ENCODE measurements at regions not wholly inside any gene's neighbourhood (a gene's known extent, or its start where the extent isn't known, plus 50 kb on each side); places are given as distances from the start of the nearest gene placed in this dataset.
"Not testable (repeated sequence)": the region's sequence is repeated elsewhere in the genome, so short reads cannot be mapped to it uniquely, and the experiment has no call there.

- no peak for DNase-seq
These were observed 633.7 kb downstream of the MECOM start for GRCh38 chr3:169029674-169030285.

DNA sequence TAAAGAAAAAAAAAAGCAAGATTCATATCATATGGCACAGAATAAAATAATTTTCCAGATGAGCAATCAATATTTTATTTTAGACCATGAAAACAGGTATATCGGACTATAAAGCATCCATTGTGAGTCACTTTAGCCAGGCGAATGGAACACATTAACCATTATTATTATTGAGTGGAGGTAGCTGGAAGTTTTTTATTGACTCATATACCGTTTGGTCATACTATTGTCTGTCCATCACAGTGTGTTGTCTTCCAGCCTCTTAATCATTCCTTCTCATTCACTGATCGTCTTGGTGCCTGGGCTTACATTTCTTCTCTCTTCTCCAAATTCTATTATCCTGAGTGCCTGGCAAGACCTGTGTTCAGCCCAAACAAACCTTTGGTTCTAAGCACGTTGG, 634.8 kb downstream of the MECOM start:
- no peak for DNase-seq

DNA sequence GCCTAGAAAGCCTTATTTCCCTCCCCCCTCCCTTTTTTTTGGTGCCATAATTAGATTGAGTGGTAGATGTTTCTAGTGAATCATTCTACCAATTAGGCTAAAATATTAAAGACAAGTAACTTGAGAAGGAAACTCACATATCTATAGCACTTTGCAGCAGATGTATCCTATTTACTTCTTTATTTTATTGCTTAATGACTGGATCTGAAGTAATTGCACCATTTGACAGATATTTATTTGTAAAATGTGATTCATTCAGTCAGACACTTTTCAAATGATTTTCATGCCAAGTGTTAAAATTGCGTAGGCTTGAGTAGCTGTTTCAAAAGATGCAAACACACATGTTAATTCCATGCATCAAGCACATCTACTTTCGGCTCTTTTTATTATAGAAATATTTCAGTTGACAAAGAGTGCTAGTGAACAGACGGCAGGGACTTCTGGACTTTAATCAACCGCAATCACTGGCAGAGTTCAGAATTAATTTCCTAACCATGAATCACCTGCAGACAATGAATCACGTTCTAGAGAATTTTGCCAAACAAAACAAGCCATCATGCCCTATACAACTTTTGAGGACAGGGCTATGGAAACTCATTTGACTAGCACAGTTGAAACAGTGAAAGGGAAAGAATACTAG, 636.8 kb downstream of the MECOM start:
- DNase-seq: no peak

- no peak for DNase-seq
These were observed 641.1 kb downstream of the MECOM start for GRCh38 chr3:169022457-169022856.

GRCh38 chr3:169020371-169020770, 643.1 kb downstream of the MECOM start:
- no peak for DNase-seq

DNA sequence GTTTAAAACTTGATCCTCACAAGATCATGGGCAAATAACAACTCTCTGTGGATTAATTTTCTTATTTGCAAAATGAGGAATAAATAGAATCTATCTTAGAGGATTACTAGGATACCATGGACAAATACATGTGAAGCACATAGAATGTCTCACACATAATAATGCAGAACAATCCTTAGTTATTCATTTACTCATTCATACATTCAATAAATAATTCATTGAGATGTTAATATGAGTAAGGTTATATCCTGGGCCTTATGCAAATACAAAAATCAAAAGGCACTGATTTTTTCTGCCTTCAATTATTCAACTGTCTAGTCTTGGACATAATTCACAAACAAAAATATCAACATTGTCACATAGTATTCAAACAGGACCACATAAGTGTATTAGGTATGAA, 654.1 kb downstream of the MECOM start:
- DNase-seq: no peak

DNA sequence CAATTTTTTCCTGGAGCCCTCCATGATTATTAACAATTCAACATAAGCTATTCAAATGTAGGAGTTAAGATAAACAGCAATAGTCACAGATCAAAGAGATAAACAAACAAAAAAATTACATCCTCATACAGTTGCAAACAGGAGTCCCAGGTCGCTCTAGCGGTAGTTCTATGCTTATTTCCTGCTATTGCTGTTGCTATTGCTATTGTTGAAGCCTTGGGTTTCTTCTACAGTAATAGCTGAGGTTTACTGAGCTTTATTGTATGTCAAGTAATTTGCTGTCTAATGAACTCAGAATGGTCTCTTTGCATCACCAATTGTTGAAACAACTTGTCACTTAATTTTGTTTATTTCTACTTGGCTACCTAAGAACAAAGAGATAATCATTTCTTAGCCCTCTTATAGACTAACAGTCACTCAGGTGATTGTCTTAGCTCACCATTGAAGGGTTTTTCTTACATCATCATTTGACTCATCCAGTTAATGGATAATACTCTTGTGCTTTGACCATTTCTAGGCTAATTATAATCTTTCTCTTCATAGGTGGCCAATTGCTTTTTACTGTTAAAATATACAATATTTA, 654.6 kb downstream of the MECOM start:
- no peak for DNase-seq

DNA sequence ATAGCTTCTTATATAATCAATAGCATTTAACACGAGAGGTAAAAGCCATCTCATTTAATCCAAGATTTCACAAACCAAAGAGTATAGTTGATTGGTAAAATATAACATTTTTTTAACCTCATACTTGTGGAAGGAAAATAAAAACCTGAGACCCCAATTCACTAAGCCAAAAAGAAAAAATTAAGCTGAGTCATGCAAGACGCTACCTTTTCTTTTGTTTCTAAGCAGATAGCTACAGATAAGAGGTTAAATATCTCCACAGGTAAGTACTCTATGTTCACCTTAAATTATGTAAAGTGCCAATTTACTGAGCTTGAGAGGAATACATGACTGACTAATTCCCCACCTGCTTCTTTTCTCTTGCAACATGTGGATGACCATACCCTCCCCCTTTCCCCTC, 656.4 kb downstream of the MECOM start:
- no peak for DNase-seq

GRCh38 chr3:169006398-169006797, 657.1 kb downstream of the MECOM start:
- not testable (repeated sequence) for DNase-seq

GRCh38 chr3:169002689-169003088, 660.8 kb downstream of the MECOM start:
- DNase-seq: no peak

- no peak for DNase-seq
These were observed 664.7 kb downstream of the MECOM start for GRCh38 chr3:168998792-168999191.

DNA sequence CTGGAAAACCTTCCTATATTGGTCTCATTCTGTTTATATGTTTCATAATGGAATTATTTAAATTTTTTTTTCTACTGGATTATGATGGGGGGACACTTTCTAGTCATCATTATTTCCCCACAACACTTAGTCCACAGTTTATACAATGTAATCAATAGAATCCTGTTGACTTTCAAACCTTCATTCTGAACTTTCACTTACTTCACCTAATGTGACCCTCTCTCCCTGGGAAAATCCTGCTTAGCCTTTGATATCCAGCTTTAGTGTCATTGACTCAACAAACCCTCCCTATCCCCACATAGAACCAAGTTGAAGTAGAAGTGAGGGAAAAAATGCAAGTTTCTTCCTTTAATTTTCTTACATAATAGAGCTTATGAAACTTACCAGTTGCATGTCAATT, 666.0 kb downstream of the MECOM start:
- no peak for DNase-seq

- DNase-seq: no peak
These were observed 666.9 kb downstream of the MECOM start for GRCh38 chr3:168996622-168997021.

DNA sequence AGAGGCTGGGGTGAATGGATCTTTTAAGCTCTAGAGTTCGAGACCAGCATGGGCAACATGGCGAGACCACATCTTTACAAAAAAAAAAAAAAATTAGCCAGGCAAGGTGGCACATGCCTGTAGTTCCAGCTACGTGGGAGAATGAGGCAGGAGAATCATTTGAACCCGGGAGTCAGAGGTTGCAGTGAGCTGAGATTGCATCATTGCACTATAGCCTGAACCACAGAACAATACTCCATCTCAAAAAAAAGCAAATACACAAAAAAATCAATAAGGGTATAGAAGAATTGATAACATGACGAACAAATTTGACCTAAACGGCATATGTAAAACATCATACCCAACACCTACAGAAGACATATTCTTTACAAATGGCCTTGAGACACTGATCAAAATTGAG, 668.4 kb downstream of the MECOM start:
- no peak for DNase-seq

DNA sequence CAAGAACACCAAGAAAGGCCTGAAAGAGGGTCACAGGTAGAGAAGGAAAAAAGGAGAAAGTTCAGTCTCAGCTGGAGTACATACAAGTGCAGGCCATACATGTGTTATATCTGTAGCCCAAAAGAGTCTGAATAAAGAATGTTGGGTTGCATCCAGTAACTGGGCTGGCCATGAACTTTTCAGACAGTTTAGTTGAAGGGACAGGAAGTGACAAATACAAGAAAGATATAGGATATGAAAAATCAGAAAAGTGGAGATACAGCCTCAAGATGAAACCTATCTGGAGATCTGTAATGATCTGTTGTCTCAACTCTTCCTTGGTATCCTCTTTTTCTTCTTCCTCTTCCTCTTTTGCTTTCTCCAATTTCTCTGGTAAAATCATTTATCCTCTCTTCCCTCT, 671.7 kb downstream of the MECOM start:
- DNase-seq: no peak

DNA sequence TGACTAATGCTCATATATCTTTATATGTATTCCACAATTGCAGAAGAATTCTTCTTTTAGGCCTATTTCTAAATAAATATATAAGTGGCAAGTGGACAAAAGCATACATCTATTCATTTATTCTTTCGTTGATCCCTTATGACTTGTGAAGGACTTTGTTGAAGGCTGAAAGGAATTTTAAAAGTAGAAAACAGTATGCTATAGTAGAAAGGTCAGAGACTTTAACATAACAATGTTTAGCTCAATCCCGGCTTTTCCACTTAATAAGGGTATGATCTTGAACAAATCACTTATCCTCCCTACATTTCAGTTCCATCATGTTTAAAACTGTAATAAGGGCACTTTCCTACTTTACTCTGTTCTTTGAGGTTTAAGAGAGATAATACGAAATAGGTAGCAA, 672.9 kb downstream of the MECOM start:
- DNase-seq: no peak

- no peak for DNase-seq
These were observed 673.4 kb downstream of the MECOM start for GRCh38 chr3:168990134-168990533.

- DNase-seq: no peak
These were observed 674.1 kb downstream of the MECOM start for GRCh38 chr3:168989396-168989795.

GRCh38 chr3:168988853-168989252, 674.7 kb downstream of the MECOM start:
- DNase-seq: no peak

DNA sequence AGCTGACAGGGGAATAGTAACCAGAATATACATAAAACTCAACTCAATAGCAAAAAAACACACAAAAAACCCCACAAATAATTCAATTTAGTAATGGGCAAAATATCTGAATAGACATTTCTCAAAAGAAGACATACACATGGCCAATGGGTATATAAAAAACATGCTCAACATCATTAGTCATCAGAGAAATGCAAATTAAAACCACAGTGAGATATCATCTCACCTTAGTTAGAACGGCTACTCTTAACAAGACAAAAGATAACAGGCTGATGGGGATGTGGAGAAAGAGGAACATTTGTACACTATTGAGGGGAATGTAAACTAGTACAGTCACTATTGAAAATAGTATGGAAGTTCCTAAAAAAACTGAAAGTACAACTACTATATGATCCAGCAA, 678.6 kb downstream of the MECOM start:
- no peak for DNase-seq

GRCh38 chr3:168983046-168983445, 680.5 kb downstream of the MECOM start:
- DNase-seq: no peak

GRCh38 chr3:168981396-168981795, 682.1 kb downstream of the MECOM start:
- no peak for DNase-seq

- DNase-seq: no peak
These were observed 685.7 kb downstream of the MECOM start for GRCh38 chr3:168977716-168978374.

DNA sequence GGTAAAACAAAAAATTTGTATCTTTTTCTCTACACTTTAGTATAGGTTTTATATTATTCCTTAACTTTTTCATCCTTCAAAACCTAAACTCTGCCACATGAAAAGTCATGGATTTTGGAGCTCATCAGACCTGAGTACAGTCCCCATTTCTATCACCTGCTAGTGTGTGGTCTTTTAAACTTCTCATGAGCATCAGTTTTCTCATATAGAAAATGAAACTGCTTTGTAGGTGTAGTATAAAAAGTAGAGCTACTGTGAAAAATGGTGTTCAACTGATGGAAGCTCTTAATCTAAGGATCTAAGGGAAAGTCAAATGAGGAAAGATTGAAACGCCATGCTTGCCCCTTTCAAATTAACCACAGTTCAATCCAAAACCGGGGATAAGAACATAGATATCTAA, 686.5 kb downstream of the MECOM start:
- no peak for DNase-seq

Data from CD4-positive, alpha-beta T cell treated with Interleukin-21 for 1 hour (primary cell).